H9 (cell line): ENCODE measurements at regions not wholly inside any gene's neighbourhood (a gene's known extent, or its start where the extent isn't known, plus 50 kb on each side); places are given as distances from the start of the nearest gene placed in this dataset.

Source experiments
- DNase-seq: peaks from one replicate; pipeline ENCODE4 v3.0.0-alpha.2; 2017
- H2AFZ ChIP-seq: one replicate; pipeline ENCODE4 v1.6.1; 2013; ENCODE audit warnings: mild to moderate bottlenecking, low read length, control low read depth, moderate library complexity
- H2AK5ac ChIP-seq: 2 replicates; pipeline ENCODE4 v1.6.1; 2013; ENCODE audit warnings: low read length, control low read depth, mixed read lengths; ENCODE audit not compliant: insufficient read length
- H2BK120ac ChIP-seq: one replicate; pipeline ENCODE4 v1.6.1; 2013; ENCODE audit warnings: low read depth, mild to moderate bottlenecking, low read length, control low read depth, inconsistent platforms; ENCODE audit not compliant: poor library complexity, severe bottlenecking
- H2BK12ac ChIP-seq: 2 replicates; pipeline ENCODE4 v1.6.1; 2013; ENCODE audit warnings: low read length, control low read depth, mixed read lengths, low read depth; ENCODE audit not compliant: insufficient read length
- H2BK15ac ChIP-seq: 2 replicates; pipeline ENCODE4 v1.6.1; 2013; ENCODE audit warnings: low read depth, low read length, control low read depth
- H2BK20ac ChIP-seq: one replicate; pipeline ENCODE4 v1.6.1; 2013; ENCODE audit warnings: low read depth, mild to moderate bottlenecking, low read length, control low read depth, inconsistent platforms; ENCODE audit not compliant: poor library complexity, severe bottlenecking
- H2BK5ac ChIP-seq: 2 replicates; pipeline ENCODE4 v1.6.1; 2013; ENCODE audit warnings: low read length, control low read depth, mixed read lengths; ENCODE audit not compliant: insufficient read length
- H3K14ac ChIP-seq: 2 replicates; pipeline ENCODE4 v1.6.1; 2013; ENCODE audit warnings: low read length, control low read depth; ENCODE audit not compliant: insufficient read depth
- H3K18ac ChIP-seq: 2 replicates; pipeline ENCODE4 v1.6.1; 2013; ENCODE audit warnings: low read depth, mild to moderate bottlenecking, mixed read lengths, low read length, control low read depth; ENCODE audit not compliant: insufficient read length
- H3K23ac ChIP-seq: 2 replicates; pipeline ENCODE4 v1.6.1; 2013; ENCODE audit warnings: low read length, control low read depth, mixed read lengths, low read depth; ENCODE audit not compliant: insufficient read length
- H3K23me2 ChIP-seq: 2 replicates; pipeline ENCODE4 v1.6.1; 2013; ENCODE audit warnings: low read depth, mild to moderate bottlenecking, mixed read lengths, low read length, control low read depth; ENCODE audit not compliant: insufficient read length, poor library complexity, severe bottlenecking
- H3K27ac ChIP-seq: 2 replicates; pipeline ENCODE4 v1.5.1; 2013; ENCODE audit warnings: low read length, control low read depth, mixed read lengths, low read depth; ENCODE audit not compliant: insufficient read length
- H3K27me3 ChIP-seq: 2 replicates; pipeline ENCODE4 v1.6.1; 2013; ENCODE audit warnings: low read length, control low read depth, inconsistent platforms; ENCODE audit not compliant: insufficient read depth
- H3K4ac ChIP-seq: 2 replicates; pipeline ENCODE4 v1.6.1; 2013; ENCODE audit warnings: low read depth, mild to moderate bottlenecking, control low read depth, inconsistent platforms, low read length, moderate library complexity
- H3K4me1 ChIP-seq: 2 replicates; pipeline ENCODE4 v1.6.1; 2013; ENCODE audit warnings: low read length, control low read depth, inconsistent platforms; ENCODE audit not compliant: insufficient read depth
- H3K4me2 ChIP-seq: 2 replicates; pipeline ENCODE4 v1.6.1; 2013; ENCODE audit warnings: low read length, control low read depth, mixed read lengths; ENCODE audit not compliant: insufficient read length, insufficient read depth
- H3K56ac ChIP-seq: 2 replicates; pipeline ENCODE4 v1.6.1; 2013; ENCODE audit warnings: low read depth, mild to moderate bottlenecking, mixed read lengths, low read length, control low read depth; ENCODE audit not compliant: insufficient read length
- H3K79me1 ChIP-seq: 2 replicates; pipeline ENCODE4 v1.6.1; 2013; ENCODE audit warnings: low read depth, mild to moderate bottlenecking, moderate library complexity, low read length, control low read depth, inconsistent platforms; ENCODE audit not compliant: insufficient read depth, poor library complexity, severe bottlenecking
- H3K79me2 ChIP-seq: 2 replicates; pipeline ENCODE4 v1.6.1; 2013; ENCODE audit warnings: low read length, control low read depth, inconsistent platforms; ENCODE audit not compliant: insufficient read depth
- H3K9ac ChIP-seq: 2 replicates; pipeline ENCODE4 v1.6.1; 2013; ENCODE audit warnings: low read length, control low read depth, mixed read lengths; ENCODE audit not compliant: insufficient read length; ENCODE audit errors: extremely low read depth
- H3K9me3 ChIP-seq: one replicate; pipeline ENCODE4 v1.6.1; 2013; ENCODE audit warnings: low read depth, low read length, inconsistent platforms; ENCODE audit not compliant: control insufficient read depth
- H3T11ph ChIP-seq: one replicate; pipeline ENCODE4 v1.6.1; 2013; ENCODE audit warnings: mild to moderate bottlenecking, low read length, control low read depth, inconsistent platforms
- H4K20me1 ChIP-seq: one replicate; pipeline ENCODE4 v1.6.1; 2013; ENCODE audit not compliant: control insufficient read depth, insufficient read length, insufficient read depth
- H4K5ac ChIP-seq: 2 replicates; pipeline ENCODE4 v1.6.1; 2013; ENCODE audit warnings: low read depth, mild to moderate bottlenecking, mixed read lengths, low read length, control low read depth; ENCODE audit not compliant: insufficient read length
- H4K8ac ChIP-seq: replicated peaks from 2 replicates; pipeline ENCODE4 v1.6.1; 2013; ENCODE audit warnings: low read length, control low read depth, mixed read lengths, low read depth; ENCODE audit not compliant: insufficient read length
- H4K91ac ChIP-seq: 2 replicates; pipeline ENCODE4 v1.6.1; 2013; ENCODE audit warnings: low read depth, mild to moderate bottlenecking, moderate library complexity, mixed read lengths, low read length, control low read depth; ENCODE audit not compliant: insufficient read length
- H3K27ac Mint-ChIP-seq, 3 experiments: 2 replicates in 2 of 3; 3 replicates in 1 of 3; pipeline ENCODE4 v1.8.0; 2020 to 2021; ENCODE audit warnings: mixed read lengths in 3 of 3, mild to moderate bottlenecking in 1 of 3, moderate library complexity in 1 of 3
- H3K27me3 Mint-ChIP-seq: 2 replicates; pipeline ENCODE4 v1.8.0; 2021; ENCODE audit warnings: low read depth, mild to moderate bottlenecking, moderate library complexity, mixed read lengths
- H3K36me3 Mint-ChIP-seq, 3 experiments: 2 replicates in 2 of 3; 3 replicates in 1 of 3; pipeline ENCODE4 v1.8.0; 2020 to 2021; ENCODE audit warnings: low read depth in 3 of 3, mixed read lengths in 3 of 3; ENCODE audit not compliant: insufficient read depth in 1 of 3
- H3K4me1 Mint-ChIP-seq, 2 experiments: 2 replicates each; pipeline ENCODE4 v1.8.0; 2020; ENCODE audit warnings: mixed read lengths in 2 of 2
- H3K4me3 Mint-ChIP-seq, 2 experiments: 2 replicates in 1 of 2; 3 replicates in 1 of 2; pipeline ENCODE4 v1.8.0; 2020 to 2021; ENCODE audit warnings: mild to moderate bottlenecking in 2 of 2, mixed read lengths in 2 of 2, moderate library complexity in 1 of 2
- H3K9me3 Mint-ChIP-seq, 2 experiments: 2 replicates in 1 of 2; 3 replicates in 1 of 2; pipeline ENCODE4 v1.8.0; 2020; ENCODE audit warnings: mild to moderate bottlenecking in 2 of 2, mixed read lengths in 2 of 2, moderate library complexity in 1 of 2
- WGBS: extraction: QIAGEN DNeasy Blood & Tissue Kit; methylation state at CpG from one replicate; pipeline ENCODE4 v1.1.7; 2013; ENCODE audit warnings: missing lambda C conversion rate, low lambda C conversion rate, mixed read lengths; ENCODE audit not compliant: insufficient read length; ENCODE audit errors: extremely low coverage; 5-methylcytosine and 5-hydroxymethylcytosine counted together
- TF ChIP-seq, protein P1 (sequence below): fragments of 200-600 bp; sonication (generic); conservative IDR thresholded peaks from 3 replicates; pipeline ENCODE4 v1.8.0; 2021; ENCODE audit warnings: antibody characterized with exemption, mild to moderate bottlenecking

DNA sequence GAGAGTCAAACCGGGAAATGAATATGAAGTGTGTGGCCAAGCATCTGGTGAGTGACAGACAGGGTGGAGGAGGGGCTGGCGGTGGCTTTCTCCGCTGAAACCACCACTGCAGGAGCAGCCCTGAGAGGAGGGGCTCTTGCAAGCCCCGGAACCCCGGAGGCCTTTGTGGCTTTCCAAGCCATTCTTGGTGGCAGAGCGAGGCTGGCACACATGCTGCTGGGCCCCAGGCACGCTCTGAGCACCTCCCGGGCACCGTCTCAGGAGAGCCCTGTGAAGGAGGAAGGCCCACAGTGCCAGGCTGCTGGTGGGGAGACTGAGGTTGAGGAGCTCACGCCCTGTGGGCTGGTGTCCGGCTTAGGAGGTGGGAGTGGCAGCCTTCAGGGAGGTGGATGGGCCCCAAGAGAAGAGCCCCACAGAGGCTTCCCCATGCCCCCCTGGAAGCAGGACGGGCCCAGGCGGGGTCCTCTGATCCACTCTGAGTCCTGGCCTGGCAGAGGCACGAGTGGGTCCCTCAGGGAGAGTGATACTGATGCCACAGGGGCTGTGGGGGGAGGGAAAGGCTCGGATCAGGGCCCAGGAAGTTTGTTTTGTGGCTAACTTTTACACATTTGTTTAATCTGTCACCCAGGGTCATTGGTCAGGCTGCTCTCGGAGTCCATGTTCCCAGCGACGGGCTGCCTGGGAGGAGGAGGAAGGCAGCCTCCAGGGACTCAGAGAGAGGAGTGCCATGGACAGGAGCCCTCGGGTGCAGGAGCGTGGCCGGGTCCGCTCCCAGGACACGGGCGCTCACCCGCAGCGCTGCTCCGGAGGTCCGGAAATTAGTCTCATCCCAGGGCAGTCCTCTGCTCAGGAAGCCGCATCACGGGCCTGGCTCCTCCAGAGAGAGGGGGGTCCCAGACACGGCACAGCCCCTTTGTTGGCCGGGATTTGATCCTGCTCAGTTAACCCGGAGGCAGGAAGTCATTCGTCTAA is 170.7 kb downstream of the ERMARD start:
- Histone ChIP-seq H3K56ac (no peak overlapping the region), H2AFZ (no peak overlapping the region), H3K27ac (no peak overlapping the region), H3K4me2 (no peak overlapping the region), H3K9ac (no peak overlapping the region), H3K18ac (no peak overlapping the region), H3K4me1 (no peaks in the 10 kb centered on the region), H3K4ac (no peak overlapping the region), H2AK5ac (no peak overlapping the region), H3K27me3 (no peaks in the 10 kb centered on the region), H4K5ac (no peak overlapping the region), H4K20me1 (no peaks in the 10 kb centered on the region), H3K9me3 (no peaks in the 10 kb centered on the region), H2BK5ac (no peak overlapping the region), H4K8ac (no peak overlapping the region), H2BK120ac (no peak overlapping the region), H2BK15ac (no peak overlapping the region), H3K79me2 (no peaks in the 10 kb centered on the region), H3K79me1 (no peaks in the 10 kb centered on the region), H3K14ac (no peak overlapping the region), H4K91ac (no peak overlapping the region), H2BK12ac (no peak overlapping the region), H3T11ph (no peak overlapping the region), H2BK20ac (no peak overlapping the region), H3K23ac (no peak overlapping the region), H3K23me2 (no peaks in the 10 kb centered on the region)
- no peak overlapping the region for H3K4me3 Mint-ChIP-seq
- peaks cover 3 to 8% of the 10 kb centered on the region in 2 experiments; a peak in 4 of 5 replicates for H3K9me3 Mint-ChIP-seq
- no peaks in the 10 kb centered on the region for H3K36me3 Mint-ChIP-seq
- H3K4me1 Mint-ChIP-seq = no peaks in the 10 kb centered on the region
- H3K27ac Mint-ChIP-seq = no peak overlapping the region
- no peak for DNase-seq
- TF ChIP-seq, protein P1, sequence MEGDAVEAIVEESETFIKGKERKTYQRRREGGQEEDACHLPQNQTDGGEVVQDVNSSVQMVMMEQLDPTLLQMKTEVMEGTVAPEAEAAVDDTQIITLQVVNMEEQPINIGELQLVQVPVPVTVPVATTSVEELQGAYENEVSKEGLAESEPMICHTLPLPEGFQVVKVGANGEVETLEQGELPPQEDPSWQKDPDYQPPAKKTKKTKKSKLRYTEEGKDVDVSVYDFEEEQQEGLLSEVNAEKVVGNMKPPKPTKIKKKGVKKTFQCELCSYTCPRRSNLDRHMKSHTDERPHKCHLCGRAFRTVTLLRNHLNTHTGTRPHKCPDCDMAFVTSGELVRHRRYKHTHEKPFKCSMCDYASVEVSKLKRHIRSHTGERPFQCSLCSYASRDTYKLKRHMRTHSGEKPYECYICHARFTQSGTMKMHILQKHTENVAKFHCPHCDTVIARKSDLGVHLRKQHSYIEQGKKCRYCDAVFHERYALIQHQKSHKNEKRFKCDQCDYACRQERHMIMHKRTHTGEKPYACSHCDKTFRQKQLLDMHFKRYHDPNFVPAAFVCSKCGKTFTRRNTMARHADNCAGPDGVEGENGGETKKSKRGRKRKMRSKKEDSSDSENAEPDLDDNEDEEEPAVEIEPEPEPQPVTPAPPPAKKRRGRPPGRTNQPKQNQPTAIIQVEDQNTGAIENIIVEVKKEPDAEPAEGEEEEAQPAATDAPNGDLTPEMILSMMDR = no peak
- no CpG with 5 or more reads among the region's 34 CpGs for WGBS
- H3K27me3 Mint-ChIP-seq = peaks cover 5% of the 10 kb centered on the region
